Dedifferentiated amniotic fluid mesenchymal stem cell (primary cell): ENCODE measurements at regions not wholly inside any gene's neighbourhood (a gene's known extent, or its start where the extent isn't known, plus 50 kb on each side); places are given as distances from the start of the nearest gene placed in this dataset.

Experiments
- DNase-seq: peaks from one replicate; pipeline ENCODE4 v3.0.0-alpha.2; 2016; ENCODE audit errors: extremely low spot score

DNA sequence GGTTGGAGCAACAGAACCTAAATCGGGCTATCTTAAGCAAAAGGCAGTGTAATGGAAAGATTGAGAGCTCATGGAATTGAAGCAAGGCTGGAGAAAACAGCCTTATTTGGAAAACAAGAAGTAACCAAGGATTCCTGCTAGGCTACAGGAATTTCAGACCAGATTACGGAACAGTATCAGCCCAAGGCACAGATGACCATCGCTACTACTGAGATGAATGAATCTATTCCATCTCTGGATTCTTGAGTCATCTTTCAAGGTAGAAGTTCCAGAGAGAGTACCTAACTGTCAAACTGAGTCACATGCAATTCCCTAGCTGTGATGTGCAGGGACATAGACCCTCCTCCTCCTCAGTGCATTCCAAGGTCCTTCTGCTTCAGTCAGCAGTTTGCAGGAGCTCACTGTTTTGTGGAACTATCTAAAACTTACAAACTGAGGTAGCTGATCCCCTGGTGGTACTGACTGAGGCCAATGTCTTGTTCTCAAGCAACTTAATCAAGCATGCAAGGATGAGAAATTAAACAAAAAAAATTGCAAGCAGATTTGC lies 62.0 kb upstream of the SMLR1 start:
- no peak for DNase-seq

DNA sequence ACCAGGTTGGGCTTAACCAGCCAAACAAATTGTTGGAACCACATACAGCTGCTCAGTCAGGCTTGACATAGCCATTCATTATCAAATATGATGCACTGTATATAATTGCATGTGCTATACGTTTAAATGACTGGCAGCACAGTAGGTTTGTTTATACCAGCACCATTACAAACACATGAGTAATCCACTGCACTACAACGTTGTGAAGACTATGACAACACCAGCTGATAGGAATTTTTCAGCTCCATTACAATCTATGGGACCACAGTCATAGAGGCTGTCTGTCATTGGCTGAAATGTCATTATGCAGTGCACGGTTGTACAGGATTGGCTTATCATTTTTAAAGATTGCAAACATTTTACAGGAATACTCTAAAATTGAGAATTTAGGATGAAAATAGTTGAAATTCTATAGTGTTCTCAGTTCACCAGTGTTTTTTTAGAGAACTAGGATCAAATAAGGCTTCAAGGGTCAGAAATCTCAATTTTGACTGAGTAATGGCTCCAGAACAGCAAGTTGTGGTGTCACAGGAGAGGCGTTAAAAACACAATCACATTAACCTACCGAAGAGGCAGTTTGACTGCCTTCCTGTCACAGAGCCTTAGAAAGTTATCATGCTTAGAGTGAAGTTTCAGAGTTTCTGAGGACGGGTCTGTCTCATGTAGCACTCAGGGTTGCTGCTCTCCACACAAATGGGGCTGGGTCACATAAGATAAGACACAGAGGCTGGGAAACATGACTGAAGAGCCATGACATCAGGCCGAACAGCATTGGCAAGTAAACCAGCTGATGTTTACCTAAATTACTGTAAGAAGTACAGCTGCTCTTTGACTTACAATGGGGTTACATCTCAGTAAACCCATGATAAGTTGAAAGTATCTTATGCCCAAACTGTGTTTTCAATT lies 60.7 kb upstream of the SMLR1 start:
- no peak for DNase-seq

DNA sequence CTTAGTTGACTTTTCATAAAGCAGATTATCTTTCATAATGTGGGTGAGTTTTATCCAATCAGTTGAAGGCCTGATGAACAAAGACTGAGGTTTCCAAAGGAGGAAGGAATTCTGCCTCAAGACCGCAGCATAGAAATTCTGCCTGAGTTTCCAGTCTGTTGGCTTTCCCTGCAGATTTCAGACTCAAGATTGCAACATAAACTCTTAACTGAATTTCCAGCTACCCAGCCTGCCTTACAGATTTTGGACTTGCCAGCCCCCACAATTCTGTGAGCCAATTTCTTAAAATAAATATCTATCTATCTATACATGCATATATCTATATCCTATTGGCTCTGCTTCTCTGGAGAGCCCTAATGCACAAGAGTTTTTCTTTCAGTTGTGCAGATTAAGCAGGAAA lies 57.3 kb upstream of the SMLR1 start:
- DNase-seq, result no peak

- DNase-seq, result no peak
Measured at GRCh38 chr6:130771741-130772140, 55.5 kb upstream of the SMLR1 start.

GRCh38 chr6:130773860-130774259 lies 53.3 kb upstream of the SMLR1 start:
- no peak for DNase-seq

- no peak for DNase-seq
Measured at GRCh38 chr6:130775411-130776012, 51.7 kb upstream of the SMLR1 start.

GRCh38 chr6:130776287-130776925 lies 50.8 kb upstream of the SMLR1 start:
- no peak for DNase-seq
